ENCODE measurements at regions not wholly inside any gene's neighbourhood (a gene's known extent, or its start where the extent isn't known, plus 50 kb on each side); places are given as distances from the start of the nearest gene placed in this dataset.

DNA sequence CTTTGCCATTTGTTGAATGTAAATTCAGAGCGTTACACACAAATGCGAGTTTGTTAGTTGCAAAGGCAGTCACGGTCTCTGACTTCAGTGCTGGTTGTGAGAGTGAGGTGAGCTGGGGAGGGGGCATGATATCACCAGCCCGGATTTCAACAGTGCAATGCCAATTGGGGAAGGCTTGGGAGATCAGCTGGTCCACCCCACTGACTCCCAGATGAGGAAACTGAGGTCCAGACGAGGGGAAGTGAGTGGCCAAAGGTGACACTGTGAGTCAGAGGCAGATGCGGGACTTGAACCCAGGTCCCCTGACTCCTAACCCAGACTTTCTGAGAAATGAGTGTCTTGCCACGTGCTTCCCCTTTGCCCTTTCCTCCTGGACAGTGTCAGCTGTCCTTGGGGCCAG is 62.1 kb downstream of the CEBPB start:
- H3K36me3 Mint-ChIP-seq = no peaks in the 10 kb centered on the region
- no peak for ATAC-seq
- no peaks in the 10 kb centered on the region for H3K9me3 Mint-ChIP-seq
- no peaks in the 10 kb centered on the region for H3K4me1 Mint-ChIP-seq
- H3K27me3 Mint-ChIP-seq = peaks cover 45% of the 10 kb centered on the region
- H3K27ac Mint-ChIP-seq = no peak overlapping the region
- no peak overlapping the region for H3K4me3 Mint-ChIP-seq

DNA sequence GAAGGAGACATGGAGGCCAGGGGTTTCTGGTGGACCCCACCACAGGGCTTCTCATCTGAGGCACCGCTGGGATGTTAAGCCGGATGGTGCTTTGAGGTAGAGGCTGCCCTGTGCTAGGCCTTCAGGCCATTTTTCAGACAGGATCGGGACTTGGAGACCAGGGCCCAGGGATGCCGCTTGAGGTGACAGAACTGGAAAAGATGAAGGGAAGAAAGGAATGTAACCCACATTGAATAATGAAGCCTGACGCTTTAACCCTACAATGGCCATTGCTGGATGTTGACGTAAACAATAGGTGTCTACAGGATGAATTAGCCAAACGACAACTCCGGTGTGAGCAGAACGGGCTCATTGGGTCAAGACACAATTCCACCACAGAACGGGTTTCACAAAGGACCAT is 62.5 kb downstream of the CEBPB start:
- H3K4me3 Mint-ChIP-seq = no peak overlapping the region
- H3K36me3 Mint-ChIP-seq = no peaks in the 10 kb centered on the region
- H3K4me1 Mint-ChIP-seq = no peaks in the 10 kb centered on the region
- no peak for ATAC-seq
- no peak overlapping the region for H3K27ac Mint-ChIP-seq
- no peaks in the 10 kb centered on the region for H3K9me3 Mint-ChIP-seq
- H3K27me3 Mint-ChIP-seq = peaks cover 45% of the 10 kb centered on the region

- no peaks in the 10 kb centered on the region for H3K9me3 Mint-ChIP-seq
- H3K27ac Mint-ChIP-seq = no peak overlapping the region
- no peak overlapping the region for H3K4me3 Mint-ChIP-seq
- ATAC-seq = no peak
- no peaks in the 10 kb centered on the region for H3K4me1 Mint-ChIP-seq
- peaks cover 44% of the 10 kb centered on the region for H3K27me3 Mint-ChIP-seq
- no peaks in the 10 kb centered on the region for H3K36me3 Mint-ChIP-seq
Measured at GRCh38 chr20:50254466-50255079, 63.9 kb downstream of the CEBPB start.

- no peaks in the 10 kb centered on the region for H3K4me1 Mint-ChIP-seq
- ATAC-seq = no peak
- H3K36me3 Mint-ChIP-seq = no peaks in the 10 kb centered on the region
- no peaks in the 10 kb centered on the region for H3K9me3 Mint-ChIP-seq
- H3K4me3 Mint-ChIP-seq = no peak overlapping the region
- peaks cover 53% of the 10 kb centered on the region for H3K27me3 Mint-ChIP-seq
- H3K27ac Mint-ChIP-seq = no peak overlapping the region
Measured at GRCh38 chr20:50256577-50256976, 65.9 kb downstream of the CEBPB start.

DNA sequence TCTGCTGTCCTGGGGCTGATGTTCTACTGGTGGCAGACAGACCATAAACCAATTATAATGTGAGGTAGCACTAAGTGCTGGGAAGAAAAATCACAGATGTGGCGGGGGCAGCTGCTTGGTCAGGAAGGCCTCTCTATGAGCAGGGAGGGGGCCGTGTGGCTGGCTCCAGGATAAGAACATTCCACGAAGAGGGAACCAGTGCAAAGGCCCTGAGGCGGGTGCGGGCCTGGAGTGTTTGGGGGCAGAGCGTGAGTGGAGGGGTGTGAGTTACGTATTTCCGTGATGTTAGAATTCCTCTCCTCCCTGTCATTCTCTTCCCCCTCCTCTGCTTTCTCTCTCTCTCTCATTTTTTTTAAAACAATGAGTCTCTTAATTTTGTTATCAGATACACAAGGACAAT is 67.2 kb downstream of the CEBPB start:
- Mint-ChIP-seq H3K4me3 (no peak overlapping the region), H3K9me3 (no peaks in the 10 kb centered on the region), H3K27me3 (peaks cover 40% of the 10 kb centered on the region), H3K27ac (no peak overlapping the region), H3K36me3 (no peaks in the 10 kb centered on the region), H3K4me1 (no peaks in the 10 kb centered on the region)
- no peak for ATAC-seq

- Mint-ChIP-seq H3K27me3 (peaks cover 35% of the 10 kb centered on the region), H3K27ac (no peak overlapping the region), H3K4me3 (no peak overlapping the region), H3K9me3 (no peaks in the 10 kb centered on the region), H3K4me1 (no peaks in the 10 kb centered on the region), H3K36me3 (no peaks in the 10 kb centered on the region)
- peak; percentile 26 for ATAC-seq
Measured at GRCh38 chr20:50258790-50259483, 68.3 kb downstream of the CEBPB start.

GRCh38 chr20:50259705-50260478 is 69.3 kb downstream of the CEBPB start:
- Mint-ChIP-seq H3K27ac (no peak overlapping the region), H3K4me3 (no peak overlapping the region)

GRCh38 chr20:50260479-50261221 is 70.0 kb downstream of the CEBPB start:
- H3K27ac Mint-ChIP-seq = no peak overlapping the region
- H3K27me3 Mint-ChIP-seq = peaks cover 35% of the 10 kb centered on the region
- H3K36me3 Mint-ChIP-seq = no peaks in the 10 kb centered on the region
- ATAC-seq = no peak
- no peaks in the 10 kb centered on the region for H3K4me1 Mint-ChIP-seq
- no peaks in the 10 kb centered on the region for H3K9me3 Mint-ChIP-seq
- H3K4me3 Mint-ChIP-seq = no peak overlapping the region

More at GRCh38 chr20:50259705-50260478, 69.3 kb downstream of the CEBPB start:
- no peak for ATAC-seq
- Mint-ChIP-seq H3K36me3 (no peaks in the 10 kb centered on the region), H3K4me1 (no peaks in the 10 kb centered on the region), H3K9me3 (no peaks in the 10 kb centered on the region), H3K27me3 (peaks cover 35% of the 10 kb centered on the region)

DNA sequence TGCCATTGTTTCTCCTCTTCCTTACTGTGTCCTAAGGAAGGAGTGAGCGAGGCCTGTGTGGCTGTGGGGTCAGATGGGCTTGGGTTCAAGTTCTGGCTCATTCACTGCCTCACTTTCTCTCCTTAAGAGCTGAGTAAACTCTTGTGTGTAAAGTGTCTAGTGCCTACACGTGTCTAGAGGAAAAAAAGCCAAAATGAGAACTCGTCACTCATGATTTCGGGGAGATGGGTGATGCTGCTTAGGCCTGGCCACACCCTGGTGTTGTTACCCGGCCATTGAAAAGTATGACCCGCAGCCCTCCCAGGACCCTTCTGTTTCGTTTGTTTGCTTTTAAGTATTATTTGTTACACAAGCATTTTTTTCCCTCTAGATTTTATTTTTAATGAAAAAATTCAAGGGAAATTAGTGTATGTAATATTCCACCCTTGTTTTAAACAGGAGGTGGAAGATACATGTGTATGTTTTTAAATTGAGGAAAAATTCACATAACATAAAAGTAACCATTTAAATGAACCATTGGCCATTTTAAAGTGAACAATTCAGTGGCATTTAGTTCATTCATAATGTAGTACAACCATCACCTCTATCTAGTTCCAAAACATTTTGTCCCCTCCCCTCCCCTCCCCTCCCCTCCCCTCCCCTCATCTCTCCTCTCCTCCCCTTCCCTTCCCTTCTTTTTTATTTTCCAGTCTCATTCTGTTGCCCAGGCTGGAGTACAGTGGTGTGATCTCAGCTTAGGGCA is 71.0 kb downstream of the CEBPB start:
- Mint-ChIP-seq H3K27me3 (peaks cover 35% of the 10 kb centered on the region), H3K36me3 (no peaks in the 10 kb centered on the region), H3K4me3 (no peak overlapping the region), H3K4me1 (no peaks in the 10 kb centered on the region), H3K9me3 (no peaks in the 10 kb centered on the region), H3K27ac (no peak overlapping the region)
- ATAC-seq = no peak

DNA sequence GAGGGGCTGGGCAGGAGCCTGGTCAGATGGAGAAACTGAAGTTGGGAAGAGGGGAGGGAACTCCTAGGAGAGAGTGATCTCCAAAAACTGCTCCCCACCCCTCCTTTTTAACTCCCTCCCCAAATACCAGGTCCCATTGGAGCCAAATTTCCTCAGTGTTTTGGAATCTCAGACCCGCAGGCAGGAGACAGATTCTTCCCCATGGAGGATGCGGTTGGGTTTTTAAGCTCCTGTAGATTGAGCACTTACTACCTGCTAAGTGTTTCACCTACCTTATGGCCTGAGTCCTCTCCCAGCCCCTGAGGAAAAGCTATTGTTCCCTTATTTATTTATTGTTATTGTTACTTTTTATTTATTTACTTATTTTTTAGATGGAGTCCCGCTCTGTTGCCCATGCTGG is 73.2 kb downstream of the CEBPB start:
- H3K4me1 Mint-ChIP-seq = no peaks in the 10 kb centered on the region
- no peak overlapping the region for H3K4me3 Mint-ChIP-seq
- ATAC-seq = no peak
- H3K36me3 Mint-ChIP-seq = no peaks in the 10 kb centered on the region
- peaks cover 42% of the 10 kb centered on the region for H3K27me3 Mint-ChIP-seq
- no peaks in the 10 kb centered on the region for H3K9me3 Mint-ChIP-seq
- H3K27ac Mint-ChIP-seq = no peak overlapping the region

DNA sequence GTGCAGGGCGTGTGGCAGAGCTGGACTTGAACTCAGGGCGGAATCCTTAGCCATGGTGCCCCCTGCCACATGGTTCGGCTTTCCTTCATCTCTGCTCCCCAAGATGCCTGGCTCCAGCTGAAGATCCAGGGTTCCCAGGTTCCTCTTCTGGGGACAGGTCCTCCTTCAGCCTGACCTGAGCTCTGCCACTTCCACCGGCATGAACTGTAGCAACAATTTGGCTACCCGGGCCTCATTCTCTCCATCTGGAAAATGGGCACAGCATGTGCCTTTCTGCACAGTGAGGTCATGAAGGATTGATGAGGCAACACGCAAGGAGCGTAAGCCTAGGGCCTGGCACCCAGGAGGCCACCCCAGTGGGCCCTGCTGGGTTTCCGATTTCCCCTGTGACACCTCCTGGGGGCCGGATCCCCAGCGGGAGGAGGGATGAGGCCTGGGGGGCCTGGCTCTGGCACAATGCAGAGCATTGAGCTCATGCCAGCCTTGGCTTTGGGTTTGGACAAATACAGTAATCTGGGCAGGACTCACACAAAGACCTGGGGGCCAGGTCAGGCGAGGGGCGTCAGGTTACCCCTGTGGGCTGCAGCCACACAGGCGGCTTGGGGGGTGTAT is 74.0 kb downstream of the CEBPB start:
- no peaks in the 10 kb centered on the region for H3K9me3 Mint-ChIP-seq
- peaks cover 43% of the 10 kb centered on the region for H3K27me3 Mint-ChIP-seq
- H3K4me1 Mint-ChIP-seq = no peaks in the 10 kb centered on the region
- H3K36me3 Mint-ChIP-seq = no peaks in the 10 kb centered on the region
- H3K4me3 Mint-ChIP-seq = no peak overlapping the region
- no peak for ATAC-seq
- no peak overlapping the region for H3K27ac Mint-ChIP-seq

GRCh38 chr20:50265245-50265946 is 74.8 kb downstream of the CEBPB start:
- Mint-ChIP-seq H3K27me3 (peaks cover 43% of the 10 kb centered on the region), H3K4me3 (no peak overlapping the region), H3K4me1 (peaks cover under 1% of the 10 kb centered on the region), H3K36me3 (no peaks in the 10 kb centered on the region), H3K9me3 (no peaks in the 10 kb centered on the region), H3K27ac (no peak overlapping the region)
- no peak for ATAC-seq

GRCh38 chr20:50266293-50267040 is 75.8 kb downstream of the CEBPB start:
- ATAC-seq = no peak
- Mint-ChIP-seq H3K4me1 (peaks cover 11% of the 10 kb centered on the region), H3K36me3 (no peaks in the 10 kb centered on the region), H3K4me3 (no peak overlapping the region), H3K27me3 (peaks cover 45% of the 10 kb centered on the region), H3K27ac (no peak overlapping the region), H3K9me3 (no peaks in the 10 kb centered on the region)
